B cell (primary cell): ENCODE measurements at regions not wholly inside any gene's neighbourhood (a gene's known extent, or its start where the extent isn't known, plus 50 kb on each side); places are given as distances from the start of the nearest gene placed in this dataset.

Experiments used
- ATAC-seq: fragments of 200-7000 bp; cut with Tn5 transposase; one replicate; pipeline ENCODE4 v1.10.0; 2021; ENCODE audit warnings: low read depth, mild to moderate bottlenecking, moderate number of reproducible peaks, moderate library complexity
- CTCF ChIA-PET: fragments of 350-600 bp; sonication (Branson Sonifier 250); formaldehyde crosslinking; loops from one replicate; lab custom pipeline; 2021; ENCODE audit warnings: antibody characterized with exemption, inconsistent platforms; lab: Charles Lee
- POLR2A ChIA-PET: fragments of 350-600 bp; sonication (Branson Sonifier 250); formaldehyde crosslinking; loops from one replicate; lab custom pipeline; 2021; ENCODE audit warnings: antibody characterized with exemption; lab: Charles Lee
- DNase-seq: peaks from one replicate; pipeline ENCODE4 v3.0.0; 2013
- H2AFZ ChIP-seq: 2 replicates; pipeline ENCODE4 v1.6.1; 2012; ENCODE audit warnings: mild to moderate bottlenecking, low read depth, low read length; ENCODE audit not compliant: insufficient read depth, poor library complexity, severe bottlenecking
- H3K27ac ChIP-seq, 2 donors: 1 replicate in 1 of 2; 2 replicates in 1 of 2; pipeline ENCODE4 v1.5.1; 2012 to 2013; ENCODE audit warnings: low read length in 2 of 2, mild to moderate bottlenecking in 2 of 2, moderate library complexity in 1 of 2
- H3K27me3 ChIP-seq, 4 experiments: fragments of 200-600 bp in 1 of 4; sonication (generic) in 1 of 4; replicated peaks in 1 of 4; 1 replicate in 2 of 4; 2 replicates in 2 of 4; pipeline versions ENCODE4 v1.6.1 to v1.7.0; 2013 to 2016; ENCODE audit warnings: low read length in 3 of 4, mild to moderate bottlenecking in 2 of 4, mixed read lengths in 1 of 4, moderate library complexity in 1 of 4; ENCODE audit not compliant: insufficient read depth in 4 of 4, control insufficient read depth in 3 of 4; ENCODE audit errors: control extremely low read depth in 1 of 4
- H3K36me3 ChIP-seq, 2 experiments: replicated peaks in 1 of 2; 1 replicate in 1 of 2; 2 replicates in 1 of 2; pipeline versions ENCODE4 v1.6.1 to v1.7.1; 2013; ENCODE audit warnings: low read length in 1 of 2; ENCODE audit not compliant: insufficient read depth in 2 of 2, control insufficient read depth in 1 of 2; ENCODE audit errors: control extremely low read depth in 1 of 2, extremely low read depth in 1 of 2
- H3K4me1 ChIP-seq, 2 donors: fragments of 200-600 bp in 1 of 2; sonication (generic) in 1 of 2; 1 replicate in 1 of 2; 2 replicates in 1 of 2; pipeline versions ENCODE4 v1.5.1 to v1.6.1; 2013 to 2017; ENCODE audit warnings: low read length in 2 of 2; ENCODE audit not compliant: control insufficient read depth in 2 of 2, insufficient read depth in 2 of 2
- H3K4me2 ChIP-seq: replicated peaks from 2 replicates; pipeline ENCODE3; 2012; ENCODE audit warnings: mild to moderate bottlenecking, low read depth, low read length; ENCODE audit not compliant: poor library complexity, severe bottlenecking
- H3K4me3 ChIP-seq, 5 experiments: fragments of 200-600 bp in 1 of 5; sonication (generic) in 1 of 5; 1 replicate in 3 of 5; 2 replicates in 2 of 5; pipeline versions ENCODE4 v1.5.1 to v1.7.0; 2011 to 2016; ENCODE audit warnings: low read length in 4 of 5, mild to moderate bottlenecking in 4 of 5, low read depth in 2 of 5, control low read depth in 1 of 5, moderate library complexity in 1 of 5; ENCODE audit not compliant: insufficient read depth in 1 of 5; ENCODE audit errors: control extremely low read depth in 1 of 5, extremely low read depth in 1 of 5
- H3K79me2 ChIP-seq: fragments of 200-600 bp; sonication (generic); one replicate; pipeline ENCODE4 v1.6.0; 2016; ENCODE audit warnings: low read length; ENCODE audit not compliant: control insufficient read depth, insufficient read depth
- H3K9ac ChIP-seq: fragments of 200-600 bp; sonication (generic); 2 replicates; pipeline ENCODE4 v1.6.1; 2017; ENCODE audit warnings: mild to moderate bottlenecking, low read length, moderate library complexity
- H3K9me3 ChIP-seq, 3 donors: one replicate each; pipeline versions ENCODE4 v1.6.1 to v1.7.1; 2013; ENCODE audit warnings: low read length in 2 of 3; ENCODE audit not compliant: control insufficient read depth in 2 of 3, insufficient read depth in 1 of 3; ENCODE audit errors: control extremely low read depth in 1 of 3
- H4K20me1 ChIP-seq: 2 replicates; pipeline ENCODE4 v1.6.0; 2012; ENCODE audit warnings: mild to moderate bottlenecking, low read length; ENCODE audit not compliant: insufficient read depth, control insufficient read depth, poor library complexity, severe bottlenecking
- H3K27ac Mint-ChIP-seq: one replicate; pipeline ENCODE4 v1.8.0; 2021; ENCODE audit warnings: mixed read lengths
- H3K27me3 Mint-ChIP-seq: one replicate; pipeline ENCODE4 v1.8.0; 2021; ENCODE audit warnings: mixed read lengths
- H3K4me1 Mint-ChIP-seq: one replicate; pipeline ENCODE4 v1.8.0; 2021; ENCODE audit warnings: mixed read lengths
- H3K4me3 Mint-ChIP-seq: one replicate; pipeline ENCODE4 v1.8.0; 2021; ENCODE audit warnings: mixed read lengths
- H3K9me3 Mint-ChIP-seq: one replicate; pipeline ENCODE4 v1.8.0; 2022; ENCODE audit warnings: mixed read lengths; ENCODE audit not compliant: insufficient read depth
- CTCF ChIP-seq: fragments of 200-600 bp; IDR thresholded peaks from one replicate; pipeline ENCODE4 v1.8.0; 2022; ENCODE audit warnings: antibody characterized with exemption, mild to moderate bottlenecking
- EZH2 ChIP-seq: IDR thresholded peaks from 2 replicates; pipeline ENCODE4 v1.6.1; 2012; ENCODE audit warnings: borderline replicate concordance, low read depth, mild to moderate bottlenecking, moderate library complexity, low read length; ENCODE audit not compliant: insufficient read depth, poor library complexity, severe bottlenecking
- WGBS: methylation state at CpG from one replicate; pipeline ENCODE4 v1.1.5; 2013; ENCODE audit warnings: missing lambda C conversion rate; ENCODE audit not compliant: insufficient coverage; 5-methylcytosine and 5-hydroxymethylcytosine counted together
- intact Hi-C: fragments of 100-400 bp; cut with micrococcal nuclease; formaldehyde crosslinking; loops from one replicate; pipeline ENCODE4 v1.10.0; 2022

GRCh38 chr7:104059103-104059502, 69.6 kb upstream of the RELN start:
- Mint-ChIP-seq H3K4me3 (no peak overlapping the region), H3K27ac (no peak overlapping the region), H3K4me1 (no peaks in the 10 kb centered on the region), H3K9me3 (no peaks in the 10 kb centered on the region), H3K27me3 (peaks cover 9% of the 10 kb centered on the region)
- Histone ChIP-seq H2AFZ (no peak overlapping the region), H3K36me3 (no peaks in the 10 kb centered on the region), H3K27me3 (no peaks in the 10 kb centered on the region), H3K27ac (no peak overlapping the region), H3K4me3 (no peak overlapping the region), H3K4me2 (no peak overlapping the region), H3K9ac (no peak overlapping the region), H3K9me3 (no peaks in the 10 kb centered on the region), H4K20me1 (no peaks in the 10 kb centered on the region), H3K79me2 (no peaks in the 10 kb centered on the region), H3K4me1 (no peaks in the 10 kb centered on the region)
- no peak for DNase-seq
- POLR2A ChIA-PET = no interaction called here
- CTCF ChIA-PET = no interaction called here
- TF ChIP-seq EZH2 (no peak), CTCF (no peak)
- intact Hi-C loops = no loop called here
- WGBS = 62% methylated on average over 3 of the region's 5 CpGs
- no peak for ATAC-seq

GRCh38 chr7:104054362-104054761, 64.9 kb upstream of the RELN start:
- Histone ChIP-seq H3K27me3 (no peaks in the 10 kb centered on the region), H3K36me3 (no peaks in the 10 kb centered on the region), H2AFZ (no peak overlapping the region), H3K4me1 (no peaks in the 10 kb centered on the region), H3K4me3 (no peak overlapping the region), H3K79me2 (no peaks in the 10 kb centered on the region), H3K4me2 (no peak overlapping the region), H4K20me1 (no peaks in the 10 kb centered on the region), H3K9ac (no peak overlapping the region), H3K27ac (no peak overlapping the region), H3K9me3 (no peaks in the 10 kb centered on the region)
- CTCF ChIA-PET = no interaction called here
- POLR2A ChIA-PET = no interaction called here
- ATAC-seq = no peak
- no peak for TF ChIP-seq EZH2
- TF ChIP-seq CTCF = no peak
- Mint-ChIP-seq H3K4me1 (no peaks in the 10 kb centered on the region), H3K27ac (no peak overlapping the region), H3K9me3 (no peaks in the 10 kb centered on the region), H3K4me3 (no peak overlapping the region), H3K27me3 (peaks cover 16% of the 10 kb centered on the region)
- no peak for DNase-seq
- intact Hi-C loops = no loop called here
- WGBS = 83% methylated on average over 1 of the region's 1 CpG
